H1 (cell line): ENCODE measurements at regions not wholly inside any gene's neighbourhood (a gene's known extent, or its start where the extent isn't known, plus 50 kb on each side); places are given as distances from the start of the nearest gene placed in this dataset.

ENCODE experiments used
- EP300 ChIP-seq, 2 experiments: IDR thresholded peaks; 1 replicate in 1 of 2; 2 replicates in 1 of 2; pipeline ENCODE4 v1.6.1; 2011 to 2012; ENCODE audit warnings: low read depth in 2 of 2, low read length in 2 of 2, mild to moderate bottlenecking in 2 of 2, borderline replicate concordance in 1 of 2, inconsistent platforms in 1 of 2, moderate library complexity in 1 of 2
- GABPA ChIP-seq: IDR thresholded peaks from 2 replicates; pipeline ENCODE4 v1.6.1; 2011; ENCODE audit warnings: mild to moderate bottlenecking, low read length, moderate library complexity, borderline replicate concordance; ENCODE audit not compliant: insufficient read depth
- GTF2F1 ChIP-seq: IDR thresholded peaks from 2 replicates; pipeline ENCODE4 v1.6.1; 2012; ENCODE audit warnings: low read depth, low read length, improper control_type of control experiment, borderline replicate concordance
- MAFK ChIP-seq: IDR thresholded peaks from 2 replicates; pipeline ENCODE4 v1.6.1; 2012; ENCODE audit warnings: low read depth, mild to moderate bottlenecking, improper control_type of control experiment, low read length
- POLR2AphosphoS5 ChIP-seq: IDR thresholded peaks from 2 replicates; pipeline ENCODE4 v1.6.1; 2011; ENCODE audit warnings: low read depth, low read length
- RFX5 ChIP-seq: IDR thresholded peaks from 2 replicates; pipeline ENCODE4 v1.6.1; 2011; ENCODE audit warnings: low read depth, low read length, improper control_type of control experiment, borderline replicate concordance
- TF ChIP-seq, protein P1 (sequence below), 3 experiments: IDR thresholded peaks; 1 replicate in 2 of 3; 2 replicates in 1 of 3; pipeline versions ENCODE4 v1.5.1 to v1.6.1; 2011; ENCODE audit warnings: low read length in 3 of 3, mild to moderate bottlenecking in 3 of 3, inconsistent platforms in 2 of 3, low read depth in 1 of 3, moderate library complexity in 1 of 3; ENCODE audit not compliant: insufficient read depth in 1 of 3; ENCODE audit errors: control extremely low read depth in 1 of 3

DNA sequence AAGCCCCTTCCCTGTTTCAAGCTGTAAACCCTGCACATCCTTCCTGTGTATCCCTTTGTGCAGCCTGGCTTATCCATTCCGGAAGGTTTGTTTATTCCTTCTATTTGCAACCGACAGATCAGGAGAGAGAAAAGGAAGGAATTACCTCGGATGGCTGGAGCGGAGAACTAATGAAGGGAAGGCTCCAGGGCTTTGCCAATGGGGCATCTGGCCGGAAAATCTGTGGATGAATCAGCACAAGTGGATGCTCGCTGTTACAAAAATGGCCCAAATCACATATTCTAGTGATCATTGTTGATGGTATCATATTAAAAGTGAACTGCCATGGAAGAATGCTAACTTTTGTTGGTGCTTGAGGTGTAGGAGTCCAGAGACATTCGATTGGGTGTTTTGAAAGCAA lies 97.1 kb downstream of the AQP4 start:
- TF ChIP-seq, protein P1, sequence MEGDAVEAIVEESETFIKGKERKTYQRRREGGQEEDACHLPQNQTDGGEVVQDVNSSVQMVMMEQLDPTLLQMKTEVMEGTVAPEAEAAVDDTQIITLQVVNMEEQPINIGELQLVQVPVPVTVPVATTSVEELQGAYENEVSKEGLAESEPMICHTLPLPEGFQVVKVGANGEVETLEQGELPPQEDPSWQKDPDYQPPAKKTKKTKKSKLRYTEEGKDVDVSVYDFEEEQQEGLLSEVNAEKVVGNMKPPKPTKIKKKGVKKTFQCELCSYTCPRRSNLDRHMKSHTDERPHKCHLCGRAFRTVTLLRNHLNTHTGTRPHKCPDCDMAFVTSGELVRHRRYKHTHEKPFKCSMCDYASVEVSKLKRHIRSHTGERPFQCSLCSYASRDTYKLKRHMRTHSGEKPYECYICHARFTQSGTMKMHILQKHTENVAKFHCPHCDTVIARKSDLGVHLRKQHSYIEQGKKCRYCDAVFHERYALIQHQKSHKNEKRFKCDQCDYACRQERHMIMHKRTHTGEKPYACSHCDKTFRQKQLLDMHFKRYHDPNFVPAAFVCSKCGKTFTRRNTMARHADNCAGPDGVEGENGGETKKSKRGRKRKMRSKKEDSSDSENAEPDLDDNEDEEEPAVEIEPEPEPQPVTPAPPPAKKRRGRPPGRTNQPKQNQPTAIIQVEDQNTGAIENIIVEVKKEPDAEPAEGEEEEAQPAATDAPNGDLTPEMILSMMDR (IDR thresholded peaks at IDR 0.05; ENCODE audit: control extremely low read depth in 1 of 3, insufficient read depth in 1 of 3, low read depth in 1 of 3, low read length in 3 of 3) = no peak
- TF ChIP-seq GABPA (no peak), POLR2AphosphoS5 (no peak), MAFK (no peak), EP300 (IDR thresholded peaks at IDR 0.05; ENCODE audit: borderline replicate concordance in 1 of 2, low read depth in 2 of 2, low read length in 2 of 2) (no peak), GTF2F1 (no peak), RFX5 (no peak)
